Sigmoid colon (tissue), 4 donors: ENCODE measurements at regions not wholly inside any gene's neighbourhood (a gene's known extent, or its start where the extent isn't known, plus 50 kb on each side); places are given as distances from the start of the nearest gene placed in this dataset.
"Not testable (repeated sequence)": the region's sequence is repeated elsewhere in the genome, so short reads cannot be mapped to it uniquely, and the experiment has no call there.

Source experiments
- EP300 ChIP-seq, 4 donors: sonication (generic); formaldehyde crosslinking; IDR thresholded peaks; one replicate each; pipeline ENCODE4 v1.6.1; 2017; ENCODE audit warnings: antibody characterized with exemption in 4 of 4
- POLR2A ChIP-seq, 2 donors: fragments of 450-650 bp; IDR thresholded peaks; one replicate each; pipeline ENCODE4 v1.6.1; 2016; ENCODE audit warnings: antibody characterized with exemption in 2 of 2, mild to moderate bottlenecking in 2 of 2, moderate library complexity in 2 of 2
- TF ChIP-seq, protein P1 (sequence below), 4 experiments: fragments of 450-650 bp in 3 of 4; fragments of 200-600 bp in 1 of 4; IDR thresholded peaks; one replicate each; pipeline ENCODE4 v1.5.1; 2016 to 2019; ENCODE audit warnings: antibody characterized with exemption in 4 of 4, mild to moderate bottlenecking in 3 of 4, moderate library complexity in 2 of 4

DNA sequence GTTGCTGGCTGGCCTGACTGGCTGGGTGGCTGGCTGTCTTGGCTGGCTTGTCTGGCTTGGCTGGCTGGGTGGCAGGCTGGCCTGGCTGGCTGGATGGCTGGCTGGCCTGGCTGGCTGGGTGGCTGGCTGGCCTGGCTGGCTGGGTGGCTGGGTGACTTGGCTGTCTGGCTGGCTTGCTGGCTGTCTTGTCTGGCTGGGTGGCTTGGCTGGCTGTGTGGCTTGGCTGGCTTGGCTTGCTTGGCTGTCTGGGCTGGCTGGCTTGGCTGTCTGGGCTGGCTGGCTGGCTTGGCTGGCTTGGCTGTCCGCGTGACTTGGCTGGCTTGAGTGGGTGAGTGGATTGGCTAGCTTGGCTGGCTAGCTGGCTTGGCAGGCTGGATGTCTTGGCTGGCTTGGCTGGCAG is 2835.6 kb downstream of the RPIA start:
- TF ChIP-seq, protein P1, sequence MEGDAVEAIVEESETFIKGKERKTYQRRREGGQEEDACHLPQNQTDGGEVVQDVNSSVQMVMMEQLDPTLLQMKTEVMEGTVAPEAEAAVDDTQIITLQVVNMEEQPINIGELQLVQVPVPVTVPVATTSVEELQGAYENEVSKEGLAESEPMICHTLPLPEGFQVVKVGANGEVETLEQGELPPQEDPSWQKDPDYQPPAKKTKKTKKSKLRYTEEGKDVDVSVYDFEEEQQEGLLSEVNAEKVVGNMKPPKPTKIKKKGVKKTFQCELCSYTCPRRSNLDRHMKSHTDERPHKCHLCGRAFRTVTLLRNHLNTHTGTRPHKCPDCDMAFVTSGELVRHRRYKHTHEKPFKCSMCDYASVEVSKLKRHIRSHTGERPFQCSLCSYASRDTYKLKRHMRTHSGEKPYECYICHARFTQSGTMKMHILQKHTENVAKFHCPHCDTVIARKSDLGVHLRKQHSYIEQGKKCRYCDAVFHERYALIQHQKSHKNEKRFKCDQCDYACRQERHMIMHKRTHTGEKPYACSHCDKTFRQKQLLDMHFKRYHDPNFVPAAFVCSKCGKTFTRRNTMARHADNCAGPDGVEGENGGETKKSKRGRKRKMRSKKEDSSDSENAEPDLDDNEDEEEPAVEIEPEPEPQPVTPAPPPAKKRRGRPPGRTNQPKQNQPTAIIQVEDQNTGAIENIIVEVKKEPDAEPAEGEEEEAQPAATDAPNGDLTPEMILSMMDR (IDR thresholded peaks at IDR 0.05), result not testable (repeated sequence)
- not testable (repeated sequence) for TF ChIP-seq POLR2A, EP300 (IDR thresholded peaks at IDR 0.05)
